Pancreas (tissue), 10 donors: ENCODE measurements at regions not wholly inside any gene's neighbourhood (a gene's known extent, or its start where the extent isn't known, plus 50 kb on each side); places are given as distances from the start of the nearest gene placed in this dataset.
A peak's percentile ranks its signal among the peaks of the same experiment; 100 is the strongest.

Experiments used
- ATAC-seq, 4 donors: fragments of 200-7000 bp; cut with Tn5 transposase; one replicate each; pipeline versions ENCODE4 v1.8.0 to v1.9.1; 2020; ENCODE audit warnings: mild to moderate bottlenecking in 4 of 4, moderate library complexity in 4 of 4
- DNase-seq, 6 donors: peaks; one replicate each; pipeline ENCODE4 v3.0.0-alpha.2; 2020
- FAIRE-seq: peaks from 2 replicates; lab custom pipeline; 2012; peaks lifted over from hg19 to GRCh38; lab: Jason Lieb, UNC
- H3K27ac ChIP-seq, 4 donors: fragments of 200-600 bp; sonication (generic); 1 replicate in 3 of 4; 2 replicates in 1 of 4; pipeline versions ENCODE4 v1.5.0 to v1.8.0; 2020
- H3K27me3 ChIP-seq, 4 donors: fragments of 200-600 bp; one replicate each; pipeline ENCODE4 v1.8.0; 2021
- H3K36me3 ChIP-seq, 3 donors: fragments of 200-600 bp; sonication (generic) in 1 of 3; one replicate each; pipeline versions ENCODE4 v1.5.0 to v1.8.0; 2020 to 2021
- H3K4me1 ChIP-seq, 3 donors: fragments of 200-600 bp; one replicate each; pipeline ENCODE4 v1.8.0; 2021
- H3K4me3 ChIP-seq, 4 donors: fragments of 200-600 bp; sonication (generic) in 2 of 4; one replicate each; pipeline versions ENCODE4 v1.5.0 to v1.8.0; 2020 to 2021
- H3K9me3 ChIP-seq, 4 donors: fragments of 200-600 bp; one replicate each; pipeline ENCODE4 v1.8.0; 2021
- WGBS, 2 donors: extraction: QIAGEN DNeasy Blood & Tissue Kit; methylation state at CpG; one replicate each; pipeline ENCODE4 v1.1.7; 2013; 5-methylcytosine and 5-hydroxymethylcytosine counted together
- intact Hi-C, 3 donors: fragments of 100-400 bp; cut with DNase I; formaldehyde crosslinking; loops; one replicate each; pipeline versions ENCODE4 v1.11.1 to v1.14.2; 2022
- TF ChIP-seq, protein P1 (sequence below), 4 donors: fragments of 200-600 bp; sonication (generic) in 3 of 4; IDR thresholded peaks; one replicate each; pipeline versions ENCODE4 v1.5.0 to v1.8.0; 2021; ENCODE audit warnings: antibody characterized with exemption in 4 of 4
- donor health status: healthy with polysubstance abuse.
- donor health status: DM: no; HTN: no; CAD: no; lungs with moderate emphysema.
- donor health status: DM: no; HTN: no; CAD: no.
- donor health status: control.
- donor health status: control.
- donor health status: Bipolar disorder and iron deficiency.
- donor health status: DM: yes; HTN: yes; CAD: no.
- donor health status: DM: no; HTN: no; CAD: no.
- donor health status: DM: no; HTN: no; CAD: no.
- donor health status: DM: yes; HTN: yes; CAD: no.

DNA sequence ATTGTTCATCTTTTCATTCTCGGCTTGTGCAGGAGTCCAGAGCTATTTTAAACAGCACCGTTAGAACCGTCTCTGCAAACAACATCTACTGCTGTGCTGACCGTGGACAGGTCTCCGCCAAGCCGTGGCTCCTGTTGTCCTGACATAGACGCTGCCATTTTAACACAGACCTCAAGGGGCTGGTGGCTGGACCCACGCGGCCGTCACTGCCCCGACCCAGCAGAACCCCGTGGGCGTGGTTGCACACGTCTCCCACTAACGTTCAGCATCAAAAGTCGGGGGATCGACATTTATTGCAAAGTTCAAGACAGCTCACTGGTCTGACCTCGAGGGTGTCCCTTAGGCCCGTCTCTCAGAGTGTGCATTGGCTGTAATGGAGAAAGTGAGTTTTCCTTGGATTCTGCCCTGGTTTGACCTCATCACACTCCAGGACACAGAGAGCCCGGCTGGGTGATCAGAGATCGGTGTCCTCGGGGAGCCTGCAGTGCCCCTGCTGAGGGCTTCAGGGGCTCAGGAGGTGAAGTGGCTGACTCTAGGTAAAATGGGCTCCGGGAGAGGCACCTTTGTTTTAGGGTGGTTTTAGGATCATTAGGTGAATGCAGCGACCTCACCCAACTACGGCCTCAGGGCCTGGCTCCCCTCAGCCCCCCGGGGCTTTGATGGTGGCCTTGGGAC is 363.2 kb downstream of the THBS2 start:
- TF ChIP-seq, protein P1, sequence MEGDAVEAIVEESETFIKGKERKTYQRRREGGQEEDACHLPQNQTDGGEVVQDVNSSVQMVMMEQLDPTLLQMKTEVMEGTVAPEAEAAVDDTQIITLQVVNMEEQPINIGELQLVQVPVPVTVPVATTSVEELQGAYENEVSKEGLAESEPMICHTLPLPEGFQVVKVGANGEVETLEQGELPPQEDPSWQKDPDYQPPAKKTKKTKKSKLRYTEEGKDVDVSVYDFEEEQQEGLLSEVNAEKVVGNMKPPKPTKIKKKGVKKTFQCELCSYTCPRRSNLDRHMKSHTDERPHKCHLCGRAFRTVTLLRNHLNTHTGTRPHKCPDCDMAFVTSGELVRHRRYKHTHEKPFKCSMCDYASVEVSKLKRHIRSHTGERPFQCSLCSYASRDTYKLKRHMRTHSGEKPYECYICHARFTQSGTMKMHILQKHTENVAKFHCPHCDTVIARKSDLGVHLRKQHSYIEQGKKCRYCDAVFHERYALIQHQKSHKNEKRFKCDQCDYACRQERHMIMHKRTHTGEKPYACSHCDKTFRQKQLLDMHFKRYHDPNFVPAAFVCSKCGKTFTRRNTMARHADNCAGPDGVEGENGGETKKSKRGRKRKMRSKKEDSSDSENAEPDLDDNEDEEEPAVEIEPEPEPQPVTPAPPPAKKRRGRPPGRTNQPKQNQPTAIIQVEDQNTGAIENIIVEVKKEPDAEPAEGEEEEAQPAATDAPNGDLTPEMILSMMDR (IDR thresholded peaks at IDR 0.05), result no peak
- H3K27ac ChIP-seq, result no peak overlapping the region
- no peaks in the 10 kb centered on the region for H3K36me3 ChIP-seq
- no peaks in the 10 kb centered on the region for H3K9me3 ChIP-seq
- 58 to 74% methylated on average over 26 of the region's 26 CpGs for WGBS, 2 donors
- intact Hi-C loops, result no loop called here
- H3K27me3 ChIP-seq, result no peaks in the 10 kb centered on the region
- ATAC-seq (no peak), FAIRE-seq (no peak), DNase-seq (no peak)
- H3K4me3 ChIP-seq, result no peak overlapping the region
- H3K4me1 ChIP-seq, result no peaks in the 10 kb centered on the region

DNA sequence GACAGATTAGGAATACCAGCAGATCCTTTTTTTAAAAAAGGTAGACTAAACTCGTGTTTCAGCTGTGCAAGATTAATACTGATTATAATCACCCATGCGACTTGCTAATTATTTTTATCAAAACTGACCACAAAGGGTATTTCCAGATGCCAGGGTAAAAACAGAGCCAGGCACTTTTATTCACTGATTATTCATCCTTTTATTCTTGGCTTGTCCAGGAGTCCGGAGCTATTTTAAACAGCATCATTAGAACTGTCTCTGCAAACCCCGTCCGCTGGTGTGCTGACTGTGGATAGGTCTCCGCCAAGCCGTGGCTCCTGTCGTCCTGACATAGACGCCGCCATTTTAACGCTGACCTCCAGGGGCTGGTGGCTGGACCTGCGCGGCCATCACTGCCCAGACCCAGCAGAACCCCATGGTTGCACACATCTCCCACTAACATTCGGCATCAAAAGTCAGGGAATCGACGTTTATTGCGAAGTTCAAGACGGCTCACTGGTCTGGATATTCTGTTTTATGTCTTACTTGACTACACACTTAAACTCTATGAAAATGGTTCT is 364.8 kb downstream of the THBS2 start:
- 81 to 84% methylated on average over 18 of the region's 18 CpGs for WGBS, 2 donors

DNA sequence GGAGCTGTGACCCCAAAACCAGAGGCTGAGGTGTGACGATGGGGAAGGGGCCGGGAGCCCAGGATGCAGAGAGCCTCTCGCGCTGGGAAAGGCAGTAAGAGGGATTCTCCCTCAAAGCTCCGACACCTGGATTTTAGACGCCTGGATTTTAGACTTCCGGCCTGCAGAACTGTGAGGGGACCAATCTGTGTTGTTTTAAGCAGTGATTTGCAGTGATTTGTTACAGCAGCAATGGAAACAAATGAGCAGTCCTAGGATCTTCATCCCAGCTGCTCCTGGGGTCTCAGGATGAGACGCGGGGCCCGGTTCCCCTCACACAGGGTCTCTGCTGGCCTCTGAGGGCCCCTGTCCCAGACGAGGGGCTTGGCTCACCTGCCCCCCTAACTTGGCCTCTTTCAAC is 365.5 kb downstream of the THBS2 start:
- 77 to 89% methylated on average over 11 of the region's 11 CpGs for WGBS, 2 donors
- DNase-seq, result no peak
- no peak overlapping the region for H3K4me3 ChIP-seq
- no peaks in the 10 kb centered on the region for H3K36me3 ChIP-seq
- no peaks in the 10 kb centered on the region for H3K27me3 ChIP-seq
- peak overlapping the region in 3 of 4 donors; percentile 33 to 85 (median 84) for H3K27ac ChIP-seq
- intact Hi-C loops, result no loop called here
- no peak for ATAC-seq
- TF ChIP-seq, protein P1 (IDR thresholded peaks at IDR 0.05), result no peak
- FAIRE-seq, result no peak
- H3K4me1 ChIP-seq, result no peaks in the 10 kb centered on the region
- no peaks in the 10 kb centered on the region for H3K9me3 ChIP-seq

More for the DNA sequence above, 364.8 kb downstream of the THBS2 start:
- Histone ChIP-seq H3K4me3 (no peak overlapping the region), H3K4me1 (no peaks in the 10 kb centered on the region), H3K36me3 (no peaks in the 10 kb centered on the region), H3K9me3 (no peaks in the 10 kb centered on the region), H3K27me3 (no peaks in the 10 kb centered on the region), H3K27ac (no peak overlapping the region)
- intact Hi-C loops, result no loop called here
- TF ChIP-seq, protein P1 (IDR thresholded peaks at IDR 0.05), result no peak
- no peak for DNase-seq
- ATAC-seq, result no peak
- FAIRE-seq, result no peak

DNA sequence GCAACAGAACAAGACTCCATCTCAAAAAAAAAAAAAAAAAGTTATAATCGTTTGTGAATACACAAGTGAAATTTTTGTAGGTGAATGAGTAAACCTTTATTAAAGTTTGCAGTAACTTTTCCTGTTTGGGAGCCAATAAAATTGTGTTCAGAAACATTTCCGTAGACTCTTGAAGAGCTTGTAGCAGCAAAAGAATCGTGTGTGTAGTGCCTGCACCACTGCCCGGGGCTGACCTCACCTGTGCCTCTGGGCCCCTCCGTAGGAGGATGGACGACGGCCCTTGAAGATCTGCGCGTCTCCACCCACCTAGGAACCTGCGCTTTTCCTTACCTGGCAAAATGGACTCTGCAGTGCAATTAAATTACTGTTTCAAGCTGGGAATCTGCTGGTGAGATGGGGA is 366.0 kb downstream of the THBS2 start:
- TF ChIP-seq, protein P1 (IDR thresholded peaks at IDR 0.05), result no peak
- H3K4me3 ChIP-seq, result no peak overlapping the region
- no peaks in the 10 kb centered on the region for H3K27me3 ChIP-seq
- H3K36me3 ChIP-seq, result no peaks in the 10 kb centered on the region
- intact Hi-C loops, result no loop called here
- H3K4me1 ChIP-seq, result no peaks in the 10 kb centered on the region
- FAIRE-seq, result no peak
- no peaks in the 10 kb centered on the region for H3K9me3 ChIP-seq
- WGBS, 2 donors, result 64 to 71% methylated on average over 10 of the region's 10 CpGs
- no peak for DNase-seq
- H3K27ac ChIP-seq, result peak overlapping the region in 3 of 4 donors; percentile 33 to 85 (median 84)
- ATAC-seq, result no peak

DNA sequence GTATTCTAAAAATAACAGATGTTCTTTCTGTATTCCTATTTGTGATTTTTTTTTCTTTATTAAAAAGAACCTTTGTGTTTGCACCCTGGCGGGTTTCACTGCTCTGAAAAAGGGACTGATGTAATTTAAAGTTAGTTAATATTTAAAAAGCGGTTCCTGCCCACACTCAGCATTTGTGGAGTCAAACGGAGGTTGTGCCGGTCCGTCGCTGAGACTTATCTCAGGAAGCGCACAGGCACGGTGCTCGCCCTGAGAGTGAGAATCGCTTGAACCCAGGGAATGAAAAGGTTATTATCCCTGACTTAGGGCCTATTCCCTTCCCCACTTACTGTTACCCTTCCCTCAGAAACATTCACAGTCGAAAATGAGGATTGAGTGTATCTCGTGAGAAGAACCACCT is 366.7 kb downstream of the THBS2 start:
- TF ChIP-seq, protein P1 (IDR thresholded peaks at IDR 0.05), result no peak
- H3K9me3 ChIP-seq, result no peaks in the 10 kb centered on the region
- WGBS, 2 donors, result 23 to 27% methylated on average over 12 of the region's 12 CpGs
- H3K27me3 ChIP-seq, result no peaks in the 10 kb centered on the region
- intact Hi-C loops, result no loop called here
- H3K4me3 ChIP-seq, result no peak overlapping the region
- no peaks in the 10 kb centered on the region for H3K4me1 ChIP-seq
- no peak for DNase-seq
- no peaks in the 10 kb centered on the region for H3K36me3 ChIP-seq
- peak; percentile 41 to 67 (median 56) for ATAC-seq
- H3K27ac ChIP-seq, result peak overlapping the region; percentile 33 to 85 (median 62)
- no peak for FAIRE-seq
